Tibial nerve (tissue), 4 donors: ENCODE measurements at regions not wholly inside any gene's neighbourhood (a gene's known extent, or its start where the extent isn't known, plus 50 kb on each side); places are given as distances from the start of the nearest gene placed in this dataset.

Source experiments
- EP300 ChIP-seq, 2 donors: sonication (generic); formaldehyde crosslinking; IDR thresholded peaks; one replicate each; pipeline ENCODE4 v1.6.1; 2017; ENCODE audit warnings: antibody characterized with exemption in 2 of 2, mild to moderate bottlenecking in 1 of 2
- TF ChIP-seq, protein P1 (sequence below), 5 experiments: fragments of 200-600 bp in 3 of 5; fragments of 450-650 bp in 2 of 5; sonication (generic) in 3 of 5; IDR thresholded peaks; one replicate each; pipeline ENCODE4 v1.5.1; 2016 to 2019; ENCODE audit warnings: antibody characterized with exemption in 5 of 5, mild to moderate bottlenecking in 3 of 5, moderate library complexity in 2 of 5

- TF ChIP-seq EP300 (IDR thresholded peaks at IDR 0.05): no peak
- TF ChIP-seq, protein P1, sequence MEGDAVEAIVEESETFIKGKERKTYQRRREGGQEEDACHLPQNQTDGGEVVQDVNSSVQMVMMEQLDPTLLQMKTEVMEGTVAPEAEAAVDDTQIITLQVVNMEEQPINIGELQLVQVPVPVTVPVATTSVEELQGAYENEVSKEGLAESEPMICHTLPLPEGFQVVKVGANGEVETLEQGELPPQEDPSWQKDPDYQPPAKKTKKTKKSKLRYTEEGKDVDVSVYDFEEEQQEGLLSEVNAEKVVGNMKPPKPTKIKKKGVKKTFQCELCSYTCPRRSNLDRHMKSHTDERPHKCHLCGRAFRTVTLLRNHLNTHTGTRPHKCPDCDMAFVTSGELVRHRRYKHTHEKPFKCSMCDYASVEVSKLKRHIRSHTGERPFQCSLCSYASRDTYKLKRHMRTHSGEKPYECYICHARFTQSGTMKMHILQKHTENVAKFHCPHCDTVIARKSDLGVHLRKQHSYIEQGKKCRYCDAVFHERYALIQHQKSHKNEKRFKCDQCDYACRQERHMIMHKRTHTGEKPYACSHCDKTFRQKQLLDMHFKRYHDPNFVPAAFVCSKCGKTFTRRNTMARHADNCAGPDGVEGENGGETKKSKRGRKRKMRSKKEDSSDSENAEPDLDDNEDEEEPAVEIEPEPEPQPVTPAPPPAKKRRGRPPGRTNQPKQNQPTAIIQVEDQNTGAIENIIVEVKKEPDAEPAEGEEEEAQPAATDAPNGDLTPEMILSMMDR (IDR thresholded peaks at IDR 0.05): no peak
Observed at GRCh38 chr5:18333841-18334240, 699.6 kb downstream of the TAF11L14 start.
